Cardiac septum (tissue), 1 donor: ENCODE measurements at regions not wholly inside any gene's neighbourhood (a gene's known extent, or its start where the extent isn't known, plus 50 kb on each side); places are given as distances from the start of the nearest gene placed in this dataset.

Experiments
- DNase-seq: peaks from one replicate; pipeline ENCODE4 v3.0.0-alpha.2; 2020; ENCODE audit warnings: low spot score
- intact Hi-C: fragments of 100-400 bp; cut with DNase I; formaldehyde crosslinking; loops from one replicate; pipeline ENCODE4 v1.14.0; 2022
- donor health status: DM: no; HTN: no; CAD: no.

GRCh38 chr22:48515571-48516200 is 1312.0 kb downstream of the BRD1 start:
- no peak for DNase-seq
- intact Hi-C loops = no loop called here

GRCh38 chr22:48513929-48514328 is 1313.7 kb downstream of the BRD1 start:
- no peak for DNase-seq
- intact Hi-C loops = no loop called here

GRCh38 chr22:48513446-48513845 is 1314.2 kb downstream of the BRD1 start:
- DNase-seq = no peak
- intact Hi-C loops = no loop called here

- DNase-seq = no peak
- intact Hi-C loops = no loop called here
Observed at GRCh38 chr22:48511781-48512327, 1315.8 kb downstream of the BRD1 start.

GRCh38 chr22:48511211-48511610 is 1316.5 kb downstream of the BRD1 start:
- no peak for DNase-seq
- intact Hi-C loops = no loop called here

GRCh38 chr22:48510599-48510998 is 1317.1 kb downstream of the BRD1 start:
- no peak for DNase-seq

GRCh38 chr22:48507595-48508350 is 1319.9 kb downstream of the BRD1 start:
- no peak for DNase-seq
- intact Hi-C loops = no loop called here

More at GRCh38 chr22:48510599-48510998, 1317.1 kb downstream of the BRD1 start:
- intact Hi-C loops = no loop called here

GRCh38 chr22:48507171-48507570 is 1320.5 kb downstream of the BRD1 start:
- intact Hi-C loops = no loop called here
- DNase-seq = no peak

- no peak for DNase-seq
Observed at GRCh38 chr22:48506506-48507145, 1321.0 kb downstream of the BRD1 start.

GRCh38 chr22:48505891-48506290 is 1321.8 kb downstream of the BRD1 start:
- intact Hi-C loops = no loop called here
- DNase-seq = no peak

More at GRCh38 chr22:48506506-48507145, 1321.0 kb downstream of the BRD1 start:
- intact Hi-C loops = no loop called here

GRCh38 chr22:48504519-48505140 is 1323.0 kb downstream of the BRD1 start:
- DNase-seq = no peak
- intact Hi-C loops = no loop called here

- intact Hi-C loops = no loop called here
- no peak for DNase-seq
Observed at GRCh38 chr22:48503876-48504275, 1323.8 kb downstream of the BRD1 start.

GRCh38 chr22:48503035-48503625 is 1324.5 kb downstream of the BRD1 start:
- intact Hi-C loops = no loop called here
- DNase-seq = no peak

GRCh38 chr22:48501231-48501750 is 1326.4 kb downstream of the BRD1 start:
- intact Hi-C loops = no loop called here
- DNase-seq = no peak

- DNase-seq = no peak
- intact Hi-C loops = no loop called here
Observed at GRCh38 chr22:48500471-48501230, 1327.0 kb downstream of the BRD1 start.

GRCh38 chr22:48499456-48500425 is 1327.9 kb downstream of the BRD1 start:
- DNase-seq = no peak
- intact Hi-C loops = no loop called here

- intact Hi-C loops = no loop called here
- no peak for DNase-seq
Observed at GRCh38 chr22:48498526-48499331, 1328.9 kb downstream of the BRD1 start.
